ENCODE measurements at regions not wholly inside any gene's neighbourhood (a gene's known extent, or its start where the extent isn't known, plus 50 kb on each side); places are given as distances from the start of the nearest gene placed in this dataset.

DNA sequence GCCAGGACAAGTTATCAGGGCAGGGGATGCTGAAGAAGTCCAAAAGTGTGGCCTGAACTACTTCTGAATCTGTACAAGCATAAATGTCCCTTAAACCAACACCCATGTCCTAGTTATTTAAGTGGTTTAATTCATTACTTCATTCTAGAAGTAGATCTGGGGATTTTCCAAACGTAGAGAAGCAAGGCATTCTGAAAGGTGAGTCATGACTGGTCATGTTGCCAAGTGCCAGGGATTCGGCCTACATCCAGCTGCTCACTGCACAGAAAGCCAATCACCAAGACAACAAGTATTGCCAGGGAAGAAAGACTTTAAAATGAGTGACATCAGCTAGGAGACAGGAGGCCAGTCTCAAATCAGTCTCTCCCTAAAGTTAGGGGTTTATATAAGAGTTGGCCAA is 396.6 kb downstream of the GABRB3 start:
- TF ChIP-seq, protein P1, sequence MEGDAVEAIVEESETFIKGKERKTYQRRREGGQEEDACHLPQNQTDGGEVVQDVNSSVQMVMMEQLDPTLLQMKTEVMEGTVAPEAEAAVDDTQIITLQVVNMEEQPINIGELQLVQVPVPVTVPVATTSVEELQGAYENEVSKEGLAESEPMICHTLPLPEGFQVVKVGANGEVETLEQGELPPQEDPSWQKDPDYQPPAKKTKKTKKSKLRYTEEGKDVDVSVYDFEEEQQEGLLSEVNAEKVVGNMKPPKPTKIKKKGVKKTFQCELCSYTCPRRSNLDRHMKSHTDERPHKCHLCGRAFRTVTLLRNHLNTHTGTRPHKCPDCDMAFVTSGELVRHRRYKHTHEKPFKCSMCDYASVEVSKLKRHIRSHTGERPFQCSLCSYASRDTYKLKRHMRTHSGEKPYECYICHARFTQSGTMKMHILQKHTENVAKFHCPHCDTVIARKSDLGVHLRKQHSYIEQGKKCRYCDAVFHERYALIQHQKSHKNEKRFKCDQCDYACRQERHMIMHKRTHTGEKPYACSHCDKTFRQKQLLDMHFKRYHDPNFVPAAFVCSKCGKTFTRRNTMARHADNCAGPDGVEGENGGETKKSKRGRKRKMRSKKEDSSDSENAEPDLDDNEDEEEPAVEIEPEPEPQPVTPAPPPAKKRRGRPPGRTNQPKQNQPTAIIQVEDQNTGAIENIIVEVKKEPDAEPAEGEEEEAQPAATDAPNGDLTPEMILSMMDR (IDR thresholded peaks at IDR 0.05; ENCODE audit: poor library complexity) = no peak
- TF ChIP-seq EZH2phosphoT487 (IDR thresholded peaks at IDR 0.05; ENCODE audit: low read depth, severe bottlenecking, unreplicated experiment) = no peak
- TF ChIP-seq EZH2 (IDR thresholded peaks at IDR 0.05; ENCODE audit: borderline replicate concordance) = no peak

Measured in hepatocyte (in vitro differentiated cells).